Neutrophil (primary cell): ENCODE measurements at regions not wholly inside any gene's neighbourhood (a gene's known extent, or its start where the extent isn't known, plus 50 kb on each side); places are given as distances from the start of the nearest gene placed in this dataset.

Source experiments
- H3K27ac ChIP-seq: fragments of 200-600 bp; sonication (generic); 2 replicates; pipeline ENCODE4 v1.5.1; 2016; ENCODE audit warnings: mild to moderate bottlenecking, moderate library complexity
- H3K27me3 ChIP-seq: fragments of 200-600 bp; sonication (generic); 2 replicates; pipeline ENCODE4 v1.6.0; 2016; ENCODE audit warnings: mild to moderate bottlenecking
- H3K36me3 ChIP-seq: fragments of 200-600 bp; sonication (generic); 2 replicates; pipeline ENCODE4 v1.5.1; 2017
- H3K4me1 ChIP-seq, 2 experiments: fragments of 200-600 bp in 1 of 2; sonication (generic) in 1 of 2; 1 replicate in 1 of 2; 2 replicates in 1 of 2; pipeline versions ENCODE4 v1.5.1 to v1.6.1; 2013 to 2016; ENCODE audit warnings: low read depth in 1 of 2, low read length in 1 of 2, mild to moderate bottlenecking in 1 of 2, moderate library complexity in 1 of 2; ENCODE audit not compliant: control insufficient read depth in 1 of 2, insufficient read depth in 1 of 2
- H3K4me3 ChIP-seq, 2 experiments: fragments of 200-600 bp in 1 of 2; sonication (generic) in 1 of 2; 1 replicate in 1 of 2; 2 replicates in 1 of 2; pipeline ENCODE4 v1.5.1; 2013 to 2016; ENCODE audit warnings: low read depth in 1 of 2, low read length in 1 of 2, mild to moderate bottlenecking in 1 of 2, moderate library complexity in 1 of 2
- H3K9me3 ChIP-seq: fragments of 200-600 bp; sonication (generic); 2 replicates; pipeline ENCODE4 v1.5.1; 2016
- CTCF ChIP-seq: fragments of 200-600 bp; sonication (generic); IDR thresholded peaks from 2 replicates; pipeline ENCODE4 v1.5.1; 2016; ENCODE audit warnings: antibody characterized with exemption

DNA sequence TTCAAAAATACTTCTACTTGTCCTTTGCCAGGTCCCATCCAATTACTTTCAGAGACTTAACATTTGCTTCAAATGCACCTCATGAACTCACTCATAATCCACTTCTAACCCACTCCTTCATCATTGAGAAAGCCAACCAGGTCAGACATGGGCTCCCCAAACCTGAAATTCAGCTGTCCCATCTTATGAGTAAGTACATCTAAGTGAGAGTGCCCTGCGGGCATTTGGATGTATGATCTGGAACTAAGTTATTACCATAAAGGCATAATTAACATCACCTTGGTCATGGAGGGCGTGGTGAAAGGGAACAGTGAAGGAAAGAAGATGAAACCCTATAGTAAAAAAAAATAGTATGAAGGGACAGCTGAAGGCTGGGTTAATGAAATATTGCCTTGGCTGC, 896.8 kb downstream of the C6orf118 start:
- H3K27me3 ChIP-seq = no peaks in the 10 kb centered on the region
- H3K4me3 ChIP-seq = no peak overlapping the region
- H3K9me3 ChIP-seq = no peaks in the 10 kb centered on the region
- no peak for TF ChIP-seq CTCF
- H3K36me3 ChIP-seq = no peaks in the 10 kb centered on the region
- no peak overlapping the region for H3K27ac ChIP-seq
- no peaks in the 10 kb centered on the region for H3K4me1 ChIP-seq

GRCh38 chr6:164410017-164410416, 899.4 kb downstream of the C6orf118 start:
- Histone ChIP-seq H3K4me1 (no peaks in the 10 kb centered on the region), H3K27ac (no peak overlapping the region), H3K4me3 (no peak overlapping the region), H3K36me3 (no peaks in the 10 kb centered on the region), H3K9me3 (no peaks in the 10 kb centered on the region), H3K27me3 (no peaks in the 10 kb centered on the region)
- TF ChIP-seq CTCF = no peak

- no peaks in the 10 kb centered on the region for H3K9me3 ChIP-seq
- no peak overlapping the region for H3K4me3 ChIP-seq
- no peaks in the 10 kb centered on the region for H3K4me1 ChIP-seq
- no peaks in the 10 kb centered on the region for H3K27me3 ChIP-seq
- TF ChIP-seq CTCF = no peak
- H3K36me3 ChIP-seq = no peaks in the 10 kb centered on the region
- H3K27ac ChIP-seq = no peak overlapping the region
Observed at GRCh38 chr6:164409309-164410009, 899.9 kb downstream of the C6orf118 start.

GRCh38 chr6:164408868-164409267, 900.5 kb downstream of the C6orf118 start:
- Histone ChIP-seq H3K4me1 (no peaks in the 10 kb centered on the region), H3K36me3 (no peaks in the 10 kb centered on the region), H3K4me3 (no peak overlapping the region), H3K9me3 (no peaks in the 10 kb centered on the region), H3K27me3 (no peaks in the 10 kb centered on the region), H3K27ac (no peak overlapping the region)
- no peak for TF ChIP-seq CTCF

GRCh38 chr6:164404812-164405488, 904.5 kb downstream of the C6orf118 start:
- Histone ChIP-seq H3K27ac (no peak overlapping the region), H3K9me3 (no peaks in the 10 kb centered on the region), H3K4me3 (no peak overlapping the region), H3K36me3 (no peaks in the 10 kb centered on the region), H3K4me1 (no peaks in the 10 kb centered on the region), H3K27me3 (no peaks in the 10 kb centered on the region)
- no peak for TF ChIP-seq CTCF
